GM23338 (cell line): ENCODE measurements at regions not wholly inside any gene's neighbourhood (a gene's known extent, or its start where the extent isn't known, plus 50 kb on each side); places are given as distances from the start of the nearest gene placed in this dataset.
A peak's percentile ranks its signal among the peaks of the same experiment; 100 is the strongest.

Experiments
- ZNF331 ChIP-seq: fragments of 250-450 bp; sonication (Bioruptor Pico); IDR thresholded peaks from 2 replicates; pipeline ENCODE4 v1.5.0; 2020; ENCODE audit warnings: low read depth, mild to moderate bottlenecking, moderate library complexity
- TF ChIP-seq, protein P1 (sequence below), 2 experiments: fragments of 200-600 bp in 1 of 2; sonication (generic) in 1 of 2; conservative IDR thresholded peaks; 2 replicates each; pipeline versions ENCODE4 v1.5.1 to v1.6.1; 2016 to 2017; ENCODE audit warnings: antibody characterized with exemption in 2 of 2, low read depth in 2 of 2, mild to moderate bottlenecking in 2 of 2, moderate library complexity in 1 of 2
- TF ChIP-seq, protein P2 (sequence below): IDR thresholded peaks from one replicate; pipeline ENCODE4 v1.6.1; 2018; ENCODE audit warnings: antibody characterized with exemption; ENCODE audit not compliant: unreplicated experiment

DNA sequence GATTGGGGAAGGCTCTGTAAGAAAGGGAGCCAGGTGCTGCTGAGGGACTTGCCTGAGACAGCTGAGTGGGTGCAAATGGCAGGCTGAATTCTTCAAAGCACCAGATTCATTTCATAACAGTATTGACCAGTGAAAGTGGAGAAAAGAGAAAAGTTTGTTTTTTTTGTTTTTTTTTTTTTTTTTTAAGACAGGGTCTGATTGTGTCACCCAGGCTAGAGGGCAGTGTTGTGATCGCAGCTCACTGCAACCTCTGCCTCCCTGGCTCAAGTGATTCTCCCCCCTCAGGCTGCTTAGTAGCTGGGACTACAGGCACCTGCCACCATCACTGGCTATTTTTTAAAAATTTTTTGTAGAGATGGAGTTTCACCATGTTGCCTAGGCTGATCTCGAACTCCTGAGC, 494.0 kb downstream of the MIAT start:
- TF ChIP-seq, protein P1, sequence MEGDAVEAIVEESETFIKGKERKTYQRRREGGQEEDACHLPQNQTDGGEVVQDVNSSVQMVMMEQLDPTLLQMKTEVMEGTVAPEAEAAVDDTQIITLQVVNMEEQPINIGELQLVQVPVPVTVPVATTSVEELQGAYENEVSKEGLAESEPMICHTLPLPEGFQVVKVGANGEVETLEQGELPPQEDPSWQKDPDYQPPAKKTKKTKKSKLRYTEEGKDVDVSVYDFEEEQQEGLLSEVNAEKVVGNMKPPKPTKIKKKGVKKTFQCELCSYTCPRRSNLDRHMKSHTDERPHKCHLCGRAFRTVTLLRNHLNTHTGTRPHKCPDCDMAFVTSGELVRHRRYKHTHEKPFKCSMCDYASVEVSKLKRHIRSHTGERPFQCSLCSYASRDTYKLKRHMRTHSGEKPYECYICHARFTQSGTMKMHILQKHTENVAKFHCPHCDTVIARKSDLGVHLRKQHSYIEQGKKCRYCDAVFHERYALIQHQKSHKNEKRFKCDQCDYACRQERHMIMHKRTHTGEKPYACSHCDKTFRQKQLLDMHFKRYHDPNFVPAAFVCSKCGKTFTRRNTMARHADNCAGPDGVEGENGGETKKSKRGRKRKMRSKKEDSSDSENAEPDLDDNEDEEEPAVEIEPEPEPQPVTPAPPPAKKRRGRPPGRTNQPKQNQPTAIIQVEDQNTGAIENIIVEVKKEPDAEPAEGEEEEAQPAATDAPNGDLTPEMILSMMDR (conservative IDR thresholded peaks at IDR 0.05; ENCODE audit: low read depth in 2 of 2): peak; percentile 34 to 58; a peak in 3 of 4 replicates
- TF ChIP-seq, protein P2, sequence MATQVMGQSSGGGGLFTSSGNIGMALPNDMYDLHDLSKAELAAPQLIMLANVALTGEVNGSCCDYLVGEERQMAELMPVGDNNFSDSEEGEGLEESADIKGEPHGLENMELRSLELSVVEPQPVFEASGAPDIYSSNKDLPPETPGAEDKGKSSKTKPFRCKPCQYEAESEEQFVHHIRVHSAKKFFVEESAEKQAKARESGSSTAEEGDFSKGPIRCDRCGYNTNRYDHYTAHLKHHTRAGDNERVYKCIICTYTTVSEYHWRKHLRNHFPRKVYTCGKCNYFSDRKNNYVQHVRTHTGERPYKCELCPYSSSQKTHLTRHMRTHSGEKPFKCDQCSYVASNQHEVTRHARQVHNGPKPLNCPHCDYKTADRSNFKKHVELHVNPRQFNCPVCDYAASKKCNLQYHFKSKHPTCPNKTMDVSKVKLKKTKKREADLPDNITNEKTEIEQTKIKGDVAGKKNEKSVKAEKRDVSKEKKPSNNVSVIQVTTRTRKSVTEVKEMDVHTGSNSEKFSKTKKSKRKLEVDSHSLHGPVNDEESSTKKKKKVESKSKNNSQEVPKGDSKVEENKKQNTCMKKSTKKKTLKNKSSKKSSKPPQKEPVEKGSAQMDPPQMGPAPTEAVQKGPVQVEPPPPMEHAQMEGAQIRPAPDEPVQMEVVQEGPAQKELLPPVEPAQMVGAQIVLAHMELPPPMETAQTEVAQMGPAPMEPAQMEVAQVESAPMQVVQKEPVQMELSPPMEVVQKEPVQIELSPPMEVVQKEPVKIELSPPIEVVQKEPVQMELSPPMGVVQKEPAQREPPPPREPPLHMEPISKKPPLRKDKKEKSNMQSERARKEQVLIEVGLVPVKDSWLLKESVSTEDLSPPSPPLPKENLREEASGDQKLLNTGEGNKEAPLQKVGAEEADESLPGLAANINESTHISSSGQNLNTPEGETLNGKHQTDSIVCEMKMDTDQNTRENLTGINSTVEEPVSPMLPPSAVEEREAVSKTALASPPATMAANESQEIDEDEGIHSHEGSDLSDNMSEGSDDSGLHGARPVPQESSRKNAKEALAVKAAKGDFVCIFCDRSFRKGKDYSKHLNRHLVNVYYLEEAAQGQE: no peak
- TF ChIP-seq ZNF331 (CRISPR knock-in tag): no peak
